GM12872 (cell line): ENCODE measurements at regions not wholly inside any gene's neighbourhood (a gene's known extent, or its start where the extent isn't known, plus 50 kb on each side); places are given as distances from the start of the nearest gene placed in this dataset.

ENCODE experiments used
- TF ChIP-seq, protein P1 (sequence below): IDR thresholded peaks from 3 replicates; pipeline ENCODE4 v1.5.1; 2011; ENCODE audit warnings: low read depth, mild to moderate bottlenecking, low read length, moderate library complexity; ENCODE audit not compliant: insufficient read depth

DNA sequence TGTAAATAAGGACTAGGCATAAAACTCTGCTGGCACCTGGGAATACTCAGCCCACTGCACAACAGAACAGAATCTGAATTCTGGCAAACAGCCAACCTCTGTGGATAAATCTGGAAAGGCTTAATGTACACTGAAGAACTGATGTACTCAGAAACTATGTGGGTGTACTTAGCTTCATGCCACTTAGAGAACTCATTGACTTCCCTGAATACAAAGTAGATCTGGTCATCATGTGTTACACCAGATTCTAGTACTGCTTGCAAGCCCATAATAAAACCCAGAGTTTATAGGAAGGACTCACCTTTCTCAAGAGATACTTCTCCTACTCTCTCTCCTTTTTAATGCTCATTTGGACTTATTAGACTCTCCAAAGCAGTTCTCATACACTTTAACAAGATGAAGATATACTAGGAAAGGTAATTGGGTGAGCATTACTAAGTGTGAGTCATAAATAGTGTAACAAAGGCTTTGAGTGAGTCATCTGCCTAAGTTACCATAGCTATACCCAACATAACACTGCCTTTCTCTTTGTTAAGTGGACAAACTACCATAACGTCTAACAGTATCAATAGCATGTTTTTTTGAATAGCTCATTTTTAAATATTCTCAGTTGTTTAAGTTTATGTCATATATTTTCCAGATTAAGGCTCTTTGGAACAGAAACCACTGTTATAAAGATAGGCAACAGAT is 309.1 kb downstream of the MDFIC start:
- TF ChIP-seq, protein P1, sequence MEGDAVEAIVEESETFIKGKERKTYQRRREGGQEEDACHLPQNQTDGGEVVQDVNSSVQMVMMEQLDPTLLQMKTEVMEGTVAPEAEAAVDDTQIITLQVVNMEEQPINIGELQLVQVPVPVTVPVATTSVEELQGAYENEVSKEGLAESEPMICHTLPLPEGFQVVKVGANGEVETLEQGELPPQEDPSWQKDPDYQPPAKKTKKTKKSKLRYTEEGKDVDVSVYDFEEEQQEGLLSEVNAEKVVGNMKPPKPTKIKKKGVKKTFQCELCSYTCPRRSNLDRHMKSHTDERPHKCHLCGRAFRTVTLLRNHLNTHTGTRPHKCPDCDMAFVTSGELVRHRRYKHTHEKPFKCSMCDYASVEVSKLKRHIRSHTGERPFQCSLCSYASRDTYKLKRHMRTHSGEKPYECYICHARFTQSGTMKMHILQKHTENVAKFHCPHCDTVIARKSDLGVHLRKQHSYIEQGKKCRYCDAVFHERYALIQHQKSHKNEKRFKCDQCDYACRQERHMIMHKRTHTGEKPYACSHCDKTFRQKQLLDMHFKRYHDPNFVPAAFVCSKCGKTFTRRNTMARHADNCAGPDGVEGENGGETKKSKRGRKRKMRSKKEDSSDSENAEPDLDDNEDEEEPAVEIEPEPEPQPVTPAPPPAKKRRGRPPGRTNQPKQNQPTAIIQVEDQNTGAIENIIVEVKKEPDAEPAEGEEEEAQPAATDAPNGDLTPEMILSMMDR, result no peak

DNA sequence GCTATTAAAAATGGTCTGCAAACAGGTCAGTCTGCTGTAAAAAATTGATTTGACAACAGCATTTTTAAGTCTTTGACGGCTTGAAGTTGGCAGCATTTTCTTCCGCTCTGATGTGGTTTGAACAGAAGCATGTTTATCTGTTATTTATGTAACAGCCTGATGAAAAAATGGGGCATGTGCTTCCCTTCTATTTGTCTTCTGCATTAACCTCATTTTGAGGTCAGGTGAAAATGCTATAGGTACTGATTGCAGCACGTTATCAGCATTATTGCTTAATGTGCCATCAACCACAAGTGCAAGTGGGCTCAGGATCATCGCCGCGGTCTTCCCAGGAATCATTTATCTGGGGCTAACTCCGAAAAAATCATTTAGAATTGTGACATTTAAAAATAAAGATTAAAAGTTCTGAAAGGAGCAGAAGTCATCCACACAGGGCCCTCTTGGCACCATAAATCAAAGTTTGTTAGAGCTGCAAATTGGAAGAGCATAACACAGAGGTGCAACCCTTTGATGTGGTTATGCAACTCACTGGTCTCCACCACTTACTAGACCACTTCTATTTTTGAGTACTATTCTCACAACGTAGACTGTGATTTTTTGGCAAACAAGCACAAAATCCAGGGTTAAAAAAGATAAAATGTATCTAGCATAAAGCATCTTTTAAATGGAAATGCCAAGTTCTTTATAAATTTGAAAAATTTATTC is 307.7 kb downstream of the MDFIC start:
- TF ChIP-seq, protein P1, result no peak

- TF ChIP-seq, protein P1, result no peak
Measured at GRCh38 chr7:115227473-115228235, 305.8 kb downstream of the MDFIC start.

GRCh38 chr7:115226410-115226809 is 304.5 kb downstream of the MDFIC start:
- TF ChIP-seq, protein P1, result no peak

DNA sequence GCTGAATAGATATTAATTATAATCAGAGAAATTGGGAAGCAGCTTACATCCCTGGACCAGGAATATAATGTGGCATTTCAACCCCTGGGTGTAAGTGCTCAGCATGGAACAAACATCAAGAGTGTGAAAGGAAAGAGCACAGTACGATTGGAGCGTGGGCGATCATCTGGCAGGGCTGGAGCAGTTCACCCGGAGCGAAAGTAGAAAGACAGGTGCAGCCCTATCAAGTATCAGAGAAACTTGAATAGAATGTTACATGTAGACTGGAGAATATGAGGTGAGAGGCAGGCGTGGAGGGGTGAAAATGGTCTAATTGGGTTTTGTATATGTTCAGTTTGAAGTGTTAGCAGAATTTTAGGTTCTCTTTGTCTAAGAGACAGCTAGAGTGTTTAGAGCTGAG is 303.0 kb downstream of the MDFIC start:
- TF ChIP-seq, protein P1, result no peak

GRCh38 chr7:115223959-115224358 is 302.1 kb downstream of the MDFIC start:
- TF ChIP-seq, protein P1, result no peak

GRCh38 chr7:115221456-115221855 is 299.6 kb downstream of the MDFIC start:
- TF ChIP-seq, protein P1, result no peak
